K562 (cell line): ENCODE measurements at regions not wholly inside any gene's neighbourhood (a gene's known extent, or its start where the extent isn't known, plus 50 kb on each side); places are given as distances from the start of the nearest gene placed in this dataset.
A peak's percentile ranks its signal among the peaks of the same experiment; 100 is the strongest.

Experiments
- ARID1B ChIP-seq: fragments of 450-650 bp; IDR thresholded peaks from 2 replicates; pipeline ENCODE4 v1.6.1; 2016; ENCODE audit warnings: antibody characterized with exemption, mild to moderate bottlenecking, inconsistent platforms
- BHLHE40 ChIP-seq: IDR thresholded peaks from 2 replicates; pipeline ENCODE4 v1.6.1; 2011; ENCODE audit warnings: low read length, improper control_type of control experiment
- CREB1 ChIP-seq, 2 experiments: sonication (generic) in 1 of 2; formaldehyde crosslinking in 1 of 2; IDR thresholded peaks; 2 replicates each; pipeline versions ENCODE4 v1.6.1 to v1.8.0; 2012 to 2022; ENCODE audit warnings: inconsistent platforms in 1 of 2, mild to moderate bottlenecking in 1 of 2, missing genetic modification reagents in 1 of 2, moderate library complexity in 1 of 2
- HDAC1 ChIP-seq, 2 experiments: fragments of 450-650 bp; IDR thresholded peaks; 2 replicates each; pipeline ENCODE4 v1.6.1; 2016 to 2017; ENCODE audit warnings: inconsistent platforms in 1 of 2, mild to moderate bottlenecking in 1 of 2, moderate library complexity in 1 of 2
- HDAC8 ChIP-seq: fragments of 450-650 bp; IDR thresholded peaks from 2 replicates; pipeline ENCODE4 v1.6.1; 2016; ENCODE audit warnings: mild to moderate bottlenecking, missing genetic modification characterization, moderate library complexity, missing compliant biosample characterization
- KDM5B ChIP-seq: fragments of 200-600 bp; sonication (generic); IDR thresholded peaks from 2 replicates; pipeline ENCODE4 v1.6.1; 2012; ENCODE audit warnings: low read depth, mild to moderate bottlenecking, moderate library complexity, low read length, control low read depth, inconsistent platforms; ENCODE audit not compliant: insufficient replicate concordance
- MEF2A ChIP-seq: IDR thresholded peaks from 2 replicates; pipeline ENCODE4 v1.6.1; 2011; ENCODE audit warnings: low read depth, mild to moderate bottlenecking, low read length, moderate library complexity; ENCODE audit not compliant: control insufficient read depth
- MYBL2 ChIP-seq, 2 experiments: fragments of 450-650 bp in 1 of 2; sonication (generic) in 1 of 2; formaldehyde crosslinking in 1 of 2; IDR thresholded peaks; 2 replicates each; pipeline versions ENCODE4 v1.6.1 to v1.8.1; 2017 to 2022; ENCODE audit warnings: borderline replicate concordance in 1 of 2, inconsistent platforms in 1 of 2, low read depth in 1 of 2, mild to moderate bottlenecking in 1 of 2, missing genetic modification reagents in 1 of 2, moderate library complexity in 1 of 2
- NFE2 ChIP-seq: IDR thresholded peaks from 2 replicates; pipeline ENCODE4 v1.6.1; 2014; ENCODE audit warnings: antibody characterized with exemption, low read depth
- PCBP1 ChIP-seq: fragments of 200-400 bp; formaldehyde crosslinking; IDR thresholded peaks from 2 replicates; pipeline ENCODE4 v1.6.1; 2018; ENCODE audit warnings: mild to moderate bottlenecking, low read depth, low read length; ENCODE audit not compliant: poor library complexity, severe bottlenecking
- PHF21A ChIP-seq: fragments of 450-650 bp; IDR thresholded peaks from 2 replicates; pipeline ENCODE4 v1.6.1; 2017; ENCODE audit warnings: low read depth, borderline replicate concordance
- RBM39 ChIP-seq: fragments of 200-400 bp; formaldehyde crosslinking; optimal IDR thresholded peaks from 2 replicates; pipeline ENCODE3; 2018; ENCODE audit warnings: low read depth, low read length
- SAP30 ChIP-seq: fragments of 200-600 bp; sonication (generic); IDR thresholded peaks from 2 replicates; pipeline ENCODE4 v1.6.1; 2012; ENCODE audit warnings: borderline replicate concordance, low read depth, mild to moderate bottlenecking, moderate library complexity, low read length, control low read depth, inconsistent platforms; ENCODE audit not compliant: insufficient read depth, poor library complexity, severe bottlenecking
- SIN3A ChIP-seq, 2 experiments: fragments of 150-350 bp in 1 of 2; IDR thresholded peaks; 2 replicates each; pipeline ENCODE4 v1.6.1; 2011 to 2016; ENCODE audit warnings: borderline replicate concordance in 2 of 2, low read depth in 2 of 2, low read length in 2 of 2, mild to moderate bottlenecking in 2 of 2, moderate library complexity in 2 of 2; ENCODE audit not compliant: control insufficient read depth in 1 of 2
- SMAD2 ChIP-seq: fragments of 150-350 bp; IDR thresholded peaks from 2 replicates; pipeline ENCODE4 v1.6.1; 2014; ENCODE audit warnings: low read depth, mild to moderate bottlenecking, low read length
- SRSF7 ChIP-seq: fragments of 200-400 bp; formaldehyde crosslinking; optimal IDR thresholded peaks from 2 replicates; pipeline ENCODE3; 2017; ENCODE audit warnings: mild to moderate bottlenecking, low read depth, low read length
- ZFP30 ChIP-seq: fragments of 250-450 bp; sonication (Bioruptor Pico); IDR thresholded peaks from 2 replicates; pipeline ENCODE4 v1.8.0; 2022; ENCODE audit warnings: moderate library complexity, mild to moderate bottlenecking, inconsistent platforms, borderline replicate concordance
- ZNF316 ChIP-seq: fragments of 450-650 bp; IDR thresholded peaks from 2 replicates; pipeline ENCODE4 v1.6.1; 2016
- TF ChIP-seq, protein P1 (sequence below), 2 experiments: fragments of 450-650 bp; IDR thresholded peaks; 2 replicates each; pipeline ENCODE4 v1.6.1; 2016
- TF ChIP-seq, protein P2 (sequence below), 2 experiments: fragments of 450-650 bp in 1 of 2; sonication (generic) in 1 of 2; formaldehyde crosslinking; conservative IDR thresholded peaks; 2 replicates each; pipeline versions ENCODE4 v1.4.0 to v1.8.1; 2020 to 2022; ENCODE audit warnings: mild to moderate bottlenecking in 1 of 2, missing genetic modification reagents in 1 of 2
- TF ChIP-seq, protein P3 (sequence below): fragments of 250-450 bp; sonication (Bioruptor Pico); IDR thresholded peaks from 2 replicates; pipeline ENCODE4 v1.5.0; 2021
- TF ChIP-seq, protein P4 (sequence below): fragments of 450-650 bp; formaldehyde crosslinking; IDR thresholded peaks from 2 replicates; pipeline ENCODE4 v1.4.0; 2020; ENCODE audit warnings: mild to moderate bottlenecking, moderate library complexity

DNA sequence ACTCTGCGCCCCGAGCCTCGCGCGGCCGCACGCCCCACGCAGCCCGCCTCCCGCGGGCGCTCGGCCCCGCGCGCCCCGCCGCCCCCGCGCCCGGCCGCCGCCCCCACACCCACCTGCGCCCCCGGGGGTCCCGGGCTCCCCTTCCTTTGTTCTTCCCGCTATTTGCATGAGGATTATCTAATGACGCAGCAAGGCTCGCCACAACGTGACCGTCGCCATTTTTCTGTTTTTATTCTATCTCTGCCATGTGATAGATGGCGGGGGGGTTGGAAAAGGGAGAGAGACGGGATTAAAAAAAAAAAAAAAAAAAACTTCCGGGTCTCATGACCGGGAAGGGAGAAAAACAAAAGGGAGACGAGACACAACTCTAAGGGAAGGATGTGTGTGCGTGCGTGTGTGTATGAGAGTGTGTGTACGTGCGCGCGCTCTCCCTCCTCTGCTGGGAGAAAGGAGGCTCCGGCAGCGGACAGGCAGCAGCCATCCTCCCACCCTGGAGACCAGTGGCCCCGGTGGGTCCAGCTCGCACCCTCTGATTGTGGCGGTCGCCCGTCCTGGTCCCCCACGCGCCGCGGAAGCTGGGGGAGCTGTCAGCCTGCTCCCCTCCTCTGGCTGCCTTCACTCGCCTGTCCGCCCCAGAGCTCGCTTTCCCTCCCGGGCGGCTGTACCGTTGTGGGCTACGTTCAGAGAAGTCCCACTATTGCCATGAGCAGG, 80.4 kb upstream of the AK4 start (continued):
- TF ChIP-seq SAP30 (peak; percentile 34), KDM5B (peak; percentile 69), CREB1 (IDR thresholded peaks at IDR 0.05) (0 out of 2 replicates have a peak, but pooled peaks have one; percentile 22), CREB1 (CRISPR knock-in tag; IDR thresholded peaks at IDR 0.05) (no peak), SIN3A (IDR thresholded peaks at IDR 0.05; ENCODE audit: borderline replicate concordance in 2 of 2, control insufficient read depth in 1 of 2, low read depth in 2 of 2, low read length in 2 of 2) (peak in 1 of 2 experiments; percentile 65; a peak in 1 of 4 replicates), MYBL2 (IDR thresholded peaks at IDR 0.05; ENCODE audit: low read depth) (no peak), MYBL2 (CRISPR knock-in tag; IDR thresholded peaks at IDR 0.05; ENCODE audit: borderline replicate concordance) (no peak), BHLHE40 (no peak; the same call in 1 of the 2 replicates), PCBP1 (no peak), SRSF7 (no peak), MEF2A (no peak), HDAC1 (IDR thresholded peaks at IDR 0.05) (peak in 1 of 2 experiments; percentile 62; a peak in 1 of 4 replicates), SMAD2 (no peak), ZNF316 (0 out of 2 replicates have a peak, but pooled peaks have one; percentile 21), PHF21A (peak; percentile 44; the same call in 1 of the 2 replicates), HDAC8 (tag) (no peak), ARID1B (peak; percentile 39; the same call in 1 of the 2 replicates), NFE2 (0 out of 2 replicates have a peak, but pooled peaks have one; percentile 9), RBM39 (no peak), ZFP30 (CRISPR knock-in tag) (no peak)
- TF ChIP-seq, protein P1, sequence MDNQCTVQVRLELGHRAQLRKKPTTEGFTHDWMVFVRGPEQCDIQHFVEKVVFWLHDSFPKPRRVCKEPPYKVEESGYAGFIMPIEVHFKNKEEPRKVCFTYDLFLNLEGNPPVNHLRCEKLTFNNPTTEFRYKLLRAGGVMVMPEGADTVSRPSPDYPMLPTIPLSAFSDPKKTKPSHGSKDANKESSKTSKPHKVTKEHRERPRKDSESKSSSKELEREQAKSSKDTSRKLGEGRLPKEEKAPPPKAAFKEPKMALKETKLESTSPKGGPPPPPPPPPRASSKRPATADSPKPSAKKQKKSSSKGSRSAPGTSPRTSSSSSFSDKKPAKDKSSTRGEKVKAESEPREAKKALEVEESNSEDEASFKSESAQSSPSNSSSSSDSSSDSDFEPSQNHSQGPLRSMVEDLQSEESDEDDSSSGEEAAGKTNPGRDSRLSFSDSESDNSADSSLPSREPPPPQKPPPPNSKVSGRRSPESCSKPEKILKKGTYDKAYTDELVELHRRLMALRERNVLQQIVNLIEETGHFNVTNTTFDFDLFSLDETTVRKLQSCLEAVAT (IDR thresholded peaks at IDR 0.05), result peak; percentile 59 to 61; a peak in 2 of 4 replicates
- TF ChIP-seq, protein P2, sequence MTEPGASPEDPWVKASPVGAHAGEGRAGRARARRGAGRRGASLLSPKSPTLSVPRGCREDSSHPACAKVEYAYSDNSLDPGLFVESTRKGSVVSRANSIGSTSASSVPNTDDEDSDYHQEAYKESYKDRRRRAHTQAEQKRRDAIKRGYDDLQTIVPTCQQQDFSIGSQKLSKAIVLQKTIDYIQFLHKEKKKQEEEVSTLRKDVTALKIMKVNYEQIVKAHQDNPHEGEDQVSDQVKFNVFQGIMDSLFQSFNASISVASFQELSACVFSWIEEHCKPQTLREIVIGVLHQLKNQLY (CRISPR knock-in tag; conservative IDR thresholded peaks at IDR 0.05), result no peak
- TF ChIP-seq, protein P3, sequence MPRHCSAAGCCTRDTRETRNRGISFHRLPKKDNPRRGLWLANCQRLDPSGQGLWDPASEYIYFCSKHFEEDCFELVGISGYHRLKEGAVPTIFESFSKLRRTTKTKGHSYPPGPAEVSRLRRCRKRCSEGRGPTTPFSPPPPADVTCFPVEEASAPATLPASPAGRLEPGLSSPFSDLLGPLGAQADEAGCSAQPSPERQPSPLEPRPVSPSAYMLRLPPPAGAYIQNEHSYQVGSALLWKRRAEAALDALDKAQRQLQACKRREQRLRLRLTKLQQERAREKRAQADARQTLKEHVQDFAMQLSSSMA (CRISPR knock-in tag), result peak; percentile 48; the same call in 1 of the 2 replicates
- TF ChIP-seq, protein P4, sequence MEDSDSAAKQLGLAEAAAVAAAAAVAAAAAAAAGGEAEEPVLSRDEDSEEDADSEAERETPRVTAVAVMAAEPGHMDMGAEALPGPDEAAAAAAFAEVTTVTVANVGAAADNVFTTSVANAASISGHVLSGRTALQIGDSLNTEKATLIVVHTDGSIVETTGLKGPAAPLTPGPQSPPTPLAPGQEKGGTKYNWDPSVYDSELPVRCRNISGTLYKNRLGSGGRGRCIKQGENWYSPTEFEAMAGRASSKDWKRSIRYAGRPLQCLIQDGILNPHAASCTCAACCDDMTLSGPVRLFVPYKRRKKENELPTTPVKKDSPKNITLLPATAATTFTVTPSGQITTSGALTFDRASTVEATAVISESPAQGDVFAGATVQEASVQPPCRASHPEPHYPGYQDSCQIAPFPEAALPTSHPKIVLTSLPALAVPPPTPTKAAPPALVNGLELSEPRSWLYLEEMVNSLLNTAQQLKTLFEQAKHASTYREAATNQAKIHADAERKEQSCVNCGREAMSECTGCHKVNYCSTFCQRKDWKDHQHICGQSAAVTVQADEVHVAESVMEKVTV (CRISPR knock-in tag), result no peak
